HepG2 (cell line): ENCODE measurements at regions not wholly inside any gene's neighbourhood (a gene's known extent, or its start where the extent isn't known, plus 50 kb on each side); places are given as distances from the start of the nearest gene placed in this dataset.

Experiments used
- ATF3 ChIP-seq: sonication (generic); formaldehyde crosslinking; IDR thresholded peaks from 2 replicates; pipeline ENCODE4 v1.4.0; 2020; ENCODE audit warnings: missing genetic modification reagents
- ATF6 ChIP-seq: sonication (generic); formaldehyde crosslinking; conservative IDR thresholded peaks from 2 replicates; pipeline ENCODE4 v1.4.0; 2020; ENCODE audit warnings: missing genetic modification reagents
- CBX2 ChIP-seq, 2 experiments: fragments of 200-600 bp in 1 of 2; sonication (generic); formaldehyde crosslinking in 1 of 2; IDR thresholded peaks; 2 replicates each; pipeline versions ENCODE4 v1.7.0 to v1.8.1; 2018 to 2022; ENCODE audit warnings: low read depth in 2 of 2, low read length in 1 of 2, mild to moderate bottlenecking in 1 of 2, missing genetic modification reagents in 1 of 2
- CHCHD3 ChIP-seq: sonication (generic); formaldehyde crosslinking; IDR thresholded peaks from 2 replicates; pipeline ENCODE4 v1.8.0; 2022; ENCODE audit warnings: mild to moderate bottlenecking, missing genetic modification reagents, moderate library complexity
- FUBP1 ChIP-seq: sonication (generic); formaldehyde crosslinking; IDR thresholded peaks from 2 replicates; pipeline ENCODE4 v1.5.1; 2020; ENCODE audit warnings: missing genetic modification reagents, mild to moderate bottlenecking, borderline replicate concordance
- GATAD1 ChIP-seq: IDR thresholded peaks from 2 replicates; pipeline ENCODE4 v1.6.1; 2016; ENCODE audit warnings: missing genetic modification reagents, missing compliant biosample characterization
- JUNB ChIP-seq: sonication (generic); formaldehyde crosslinking; IDR thresholded peaks from 2 replicates; pipeline ENCODE4 v1.8.0; 2022; ENCODE audit warnings: missing genetic modification reagents, mild to moderate bottlenecking, borderline replicate concordance
- NFATC3 ChIP-seq: sonication (generic); formaldehyde crosslinking; IDR thresholded peaks from 2 replicates; pipeline ENCODE4 v1.5.1; 2020; ENCODE audit warnings: mild to moderate bottlenecking, missing genetic modification reagents
- NFYC ChIP-seq: IDR thresholded peaks from 2 replicates; pipeline ENCODE4 v1.6.1; 2016; ENCODE audit warnings: missing genetic modification reagents, missing compliant biosample characterization
- PHF21A ChIP-seq: sonication (generic); formaldehyde crosslinking; IDR thresholded peaks from 2 replicates; pipeline ENCODE4 v1.5.0; 2020; ENCODE audit warnings: mild to moderate bottlenecking, missing genetic modification reagents
- PREB ChIP-seq: sonication (generic); formaldehyde crosslinking; IDR thresholded peaks from 2 replicates; pipeline ENCODE4 v1.4.0; 2020; ENCODE audit warnings: missing genetic modification reagents
- SAFB2 ChIP-seq: sonication (generic); formaldehyde crosslinking; IDR thresholded peaks from 2 replicates; pipeline ENCODE4 v1.5.1; 2020; ENCODE audit warnings: missing genetic modification reagents, low read depth, mild to moderate bottlenecking, borderline replicate concordance
- SIX4 ChIP-seq: sonication (generic); formaldehyde crosslinking; IDR thresholded peaks from 2 replicates; pipeline ENCODE4 v1.4.0; 2020; ENCODE audit warnings: missing genetic modification reagents
- SNRNP70 ChIP-seq: fragments of 200-400 bp; formaldehyde crosslinking; IDR thresholded peaks from 2 replicates; pipeline ENCODE4 v1.6.1; 2017; ENCODE audit warnings: mild to moderate bottlenecking, low read depth, low read length, moderate library complexity
- TIGD3 ChIP-seq: sonication (generic); formaldehyde crosslinking; IDR thresholded peaks from 2 replicates; pipeline ENCODE4 v1.5.1; 2020; ENCODE audit warnings: mild to moderate bottlenecking, missing genetic modification reagents, borderline replicate concordance
- XRCC5 ChIP-seq: fragments of 200-400 bp; formaldehyde crosslinking; optimal IDR thresholded peaks from 2 replicates; pipeline ENCODE3; 2017; ENCODE audit warnings: mild to moderate bottlenecking, low read length
- ZBTB42 ChIP-seq: sonication (generic); formaldehyde crosslinking; IDR thresholded peaks from 2 replicates; pipeline ENCODE4 v1.5.0; 2020; ENCODE audit warnings: mild to moderate bottlenecking, missing genetic modification reagents
- ZFP62 ChIP-seq: sonication (generic); formaldehyde crosslinking; IDR thresholded peaks from 2 replicates; pipeline ENCODE4 v1.4.0; 2020; ENCODE audit warnings: missing genetic modification reagents
- ZNF18 ChIP-seq: sonication (generic); formaldehyde crosslinking; IDR thresholded peaks from 2 replicates; pipeline ENCODE4 v1.8.0; 2022; ENCODE audit warnings: mild to moderate bottlenecking, missing genetic modification reagents; ENCODE audit not compliant: insufficient replicate concordance
- ZNF577 ChIP-seq: sonication (generic); formaldehyde crosslinking; IDR thresholded peaks from 2 replicates; pipeline ENCODE4 v1.4.0; 2020; ENCODE audit warnings: mild to moderate bottlenecking, low read depth, missing genetic modification reagents, borderline replicate concordance
- ZNF678 ChIP-seq: sonication (generic); formaldehyde crosslinking; IDR thresholded peaks from 2 replicates; pipeline ENCODE4 v1.4.0; 2020; ENCODE audit warnings: mild to moderate bottlenecking, missing genetic modification reagents

GRCh38 chr2:8611700-8612099, 70.2 kb upstream of the ID2 start (continued):
- TF ChIP-seq FUBP1 (CRISPR knock-in tag): no peak
- no peak for TF ChIP-seq ZFP62 (CRISPR knock-in tag)
- peak; percentile 41; the same call in 1 of the 2 replicates for TF ChIP-seq GATAD1 (CRISPR knock-in tag)
- TF ChIP-seq NFYC (CRISPR knock-in tag): no peak
- no peak for TF ChIP-seq XRCC5
- no peak for TF ChIP-seq ZNF678 (CRISPR knock-in tag)
- no peak for TF ChIP-seq SIX4 (CRISPR knock-in tag)
- peak; percentile 36; the same call in 1 of the 2 replicates for TF ChIP-seq PHF21A (CRISPR knock-in tag)
- TF ChIP-seq ZNF18 (CRISPR knock-in tag): no peak
- TF ChIP-seq SNRNP70: no peak
- no peak for TF ChIP-seq CBX2 (IDR thresholded peaks at IDR 0.05; ENCODE audit: low read depth, low read length)
- no peak; the same call in 1 of the 2 replicates for TF ChIP-seq CBX2 (CRISPR knock-in tag; IDR thresholded peaks at IDR 0.05; ENCODE audit: low read depth)
- no peak for TF ChIP-seq PREB
- no peak for TF ChIP-seq CHCHD3 (CRISPR knock-in tag)
- no peak for TF ChIP-seq ATF6
- TF ChIP-seq SAFB2 (CRISPR knock-in tag): 0 out of 2 replicates have a peak, but pooled peaks have one; percentile 25
- no peak for TF ChIP-seq JUNB (CRISPR knock-in tag)
- TF ChIP-seq NFATC3: no peak
- 0 out of 2 replicates have a peak, but pooled peaks have one; percentile 44 for TF ChIP-seq ATF3
- no peak for TF ChIP-seq ZNF577 (CRISPR knock-in tag)
- TF ChIP-seq ZBTB42 (CRISPR knock-in tag): no peak
- TF ChIP-seq TIGD3 (CRISPR knock-in tag): no peak
